GM18867 (cell line): ENCODE measurements at regions not wholly inside any gene's neighbourhood (a gene's known extent, or its start where the extent isn't known, plus 50 kb on each side); places are given as distances from the start of the nearest gene placed in this dataset.

Source experiments
- ATAC-seq: cut with Tn5 transposase; IDR thresholded peaks from one replicate; pipeline ENCODE4 v1.9.1; 2021; ENCODE audit warnings: mild to moderate bottlenecking, moderate library complexity; ENCODE audit not compliant: unreplicated experiment

DNA sequence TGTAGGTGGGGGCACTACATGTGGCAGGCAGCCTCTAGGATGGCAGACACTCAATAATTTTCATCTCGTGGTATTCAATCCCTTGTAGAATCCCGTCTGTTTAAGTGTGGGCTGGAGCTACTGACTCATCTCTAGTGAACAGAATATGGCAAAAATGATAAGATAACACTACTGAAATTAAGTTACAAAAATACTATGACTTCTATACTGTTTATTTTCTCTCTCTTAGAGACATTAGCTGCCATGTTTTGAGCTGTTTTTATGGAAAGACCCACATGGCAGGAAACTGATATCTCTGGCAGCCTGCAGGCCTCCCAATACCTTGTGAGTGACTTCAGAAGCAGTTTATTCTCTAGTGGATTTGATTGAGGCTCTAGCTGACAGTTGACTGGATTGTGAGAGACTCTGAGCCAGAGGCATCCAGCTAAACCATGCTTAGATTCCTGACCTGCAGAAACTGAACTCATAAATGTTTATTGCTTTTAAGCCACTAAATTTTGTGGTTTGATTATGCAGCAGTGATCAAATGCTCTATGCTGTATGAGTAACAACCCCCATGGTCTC, 298.8 kb upstream of the CTSO start:
- no peak for ATAC-seq

DNA sequence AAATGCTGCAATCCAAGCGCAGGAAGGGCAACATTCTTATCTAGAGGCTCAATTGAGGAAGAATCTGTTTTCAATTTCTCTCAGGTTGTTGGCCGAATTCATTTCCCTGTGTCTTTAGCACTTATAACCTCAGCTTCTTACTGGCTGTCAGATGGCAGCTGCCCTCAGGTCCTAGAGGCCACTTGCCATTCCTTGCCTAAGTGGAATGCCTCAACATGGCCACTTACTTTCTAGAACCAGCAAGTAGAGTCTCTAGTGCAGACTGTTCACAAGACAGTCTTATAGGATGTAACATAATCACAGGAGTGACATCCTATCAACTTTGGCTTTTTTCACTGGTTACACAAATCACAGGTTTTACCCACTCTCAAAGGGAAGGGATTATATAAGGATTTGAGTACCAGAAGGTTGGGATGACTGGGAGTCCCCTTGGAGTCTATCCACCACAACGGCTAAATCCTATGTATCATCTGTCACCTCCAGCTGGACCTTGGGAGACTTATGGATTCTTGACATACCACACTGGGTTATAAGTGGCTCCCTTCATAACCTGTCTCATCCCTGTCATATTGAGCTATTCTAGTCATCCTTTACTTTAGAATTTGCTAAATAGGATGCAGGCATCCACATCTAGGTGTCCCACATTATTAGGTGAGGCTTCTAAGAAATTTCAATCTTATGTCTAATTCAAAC, 297.9 kb upstream of the CTSO start:
- no peak for ATAC-seq

DNA sequence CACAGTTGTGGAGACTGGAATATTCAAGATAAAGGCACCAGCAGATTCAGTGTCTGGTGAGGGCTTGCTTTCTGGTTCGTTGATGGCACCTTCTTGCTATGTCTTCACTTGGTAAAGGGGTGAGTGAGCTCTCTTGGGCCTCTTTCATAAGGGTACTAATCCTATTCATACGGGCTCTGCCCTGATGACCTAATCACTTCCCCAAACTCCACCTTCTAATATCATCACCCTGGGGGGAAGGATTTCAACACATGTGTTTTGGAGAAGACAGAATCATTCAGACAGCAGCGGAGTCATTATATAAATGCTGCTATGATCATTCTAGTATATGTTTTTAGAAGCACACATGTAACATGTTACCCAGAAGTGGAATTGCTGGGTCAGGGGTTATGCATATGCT, 295.3 kb upstream of the CTSO start:
- ATAC-seq, result no peak

DNA sequence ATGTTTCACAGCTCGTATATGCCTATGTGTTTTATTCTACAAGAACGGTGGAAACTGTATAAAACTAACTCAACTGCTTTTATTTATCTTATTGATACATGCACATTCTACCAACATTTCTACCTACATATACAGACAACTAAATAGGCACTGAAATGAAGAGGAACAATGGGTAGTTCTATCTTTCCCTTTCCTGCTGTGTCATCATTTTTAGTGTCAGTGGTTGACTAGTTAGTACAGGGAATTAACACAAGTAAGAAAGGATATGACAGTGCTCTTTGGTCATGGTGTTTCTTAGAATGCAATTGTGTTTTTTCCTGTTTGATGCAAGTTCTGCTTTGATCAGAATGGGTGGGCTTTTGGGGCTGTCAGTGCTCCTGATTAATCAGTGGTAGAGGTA, 293.8 kb upstream of the CTSO start:
- ATAC-seq, result no peak

DNA sequence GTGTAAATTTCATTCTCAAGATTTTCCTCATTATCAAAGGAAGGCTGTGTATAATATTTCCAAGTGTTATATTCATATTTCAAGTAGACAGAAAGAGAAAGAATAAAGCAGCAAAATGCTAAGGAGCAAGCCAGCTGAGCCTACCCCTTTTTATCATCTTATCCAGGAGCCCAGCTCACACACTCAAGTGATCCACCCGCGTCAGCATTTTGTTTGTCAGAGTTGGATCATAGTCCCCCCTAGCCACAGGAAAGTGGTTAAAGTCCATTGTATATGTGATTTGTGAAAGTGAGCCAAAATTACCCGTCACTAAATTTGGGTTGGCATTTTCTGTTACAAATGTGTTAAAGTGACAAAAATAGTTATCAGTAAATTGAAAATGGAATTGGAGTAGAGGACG, 289.3 kb upstream of the CTSO start:
- no peak for ATAC-seq

DNA sequence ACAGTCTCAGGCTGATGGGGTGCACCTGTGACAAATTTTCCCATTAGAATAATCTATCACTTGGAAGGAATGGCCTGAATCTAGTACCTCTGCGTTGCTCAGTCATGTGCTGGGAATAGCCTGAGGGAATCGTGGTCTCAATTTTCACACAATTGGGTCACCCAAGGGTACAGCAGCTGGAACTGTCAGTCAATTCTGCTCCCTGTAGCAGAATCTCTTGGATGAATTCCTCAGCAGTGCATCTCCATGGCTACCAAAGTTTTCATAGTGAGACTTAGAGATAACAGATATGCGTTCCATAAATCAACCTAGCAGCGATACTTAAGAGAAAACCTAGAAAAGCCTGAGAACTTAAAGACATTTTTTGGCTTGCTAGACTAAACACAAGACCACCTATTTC, 288.7 kb upstream of the CTSO start:
- no peak for ATAC-seq

DNA sequence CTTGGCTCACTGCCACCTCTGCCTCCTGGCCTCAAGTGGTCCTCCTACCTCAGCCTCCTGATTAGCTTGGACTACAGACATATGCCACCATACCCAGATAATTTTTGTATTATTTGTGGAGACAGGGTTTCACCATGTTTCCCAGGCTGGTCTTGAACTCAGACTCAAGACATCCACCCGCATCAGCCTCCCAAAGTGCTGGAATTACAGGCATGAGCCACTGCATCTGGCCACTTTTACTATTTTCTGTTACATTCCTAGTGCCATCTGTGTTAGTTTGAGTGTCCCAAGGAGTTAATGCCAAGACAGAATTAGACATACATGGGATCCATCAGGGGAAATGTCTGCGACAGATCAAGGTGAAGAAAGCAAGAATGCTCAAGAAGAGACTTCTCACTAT, 288.2 kb upstream of the CTSO start:
- ATAC-seq, result no peak

DNA sequence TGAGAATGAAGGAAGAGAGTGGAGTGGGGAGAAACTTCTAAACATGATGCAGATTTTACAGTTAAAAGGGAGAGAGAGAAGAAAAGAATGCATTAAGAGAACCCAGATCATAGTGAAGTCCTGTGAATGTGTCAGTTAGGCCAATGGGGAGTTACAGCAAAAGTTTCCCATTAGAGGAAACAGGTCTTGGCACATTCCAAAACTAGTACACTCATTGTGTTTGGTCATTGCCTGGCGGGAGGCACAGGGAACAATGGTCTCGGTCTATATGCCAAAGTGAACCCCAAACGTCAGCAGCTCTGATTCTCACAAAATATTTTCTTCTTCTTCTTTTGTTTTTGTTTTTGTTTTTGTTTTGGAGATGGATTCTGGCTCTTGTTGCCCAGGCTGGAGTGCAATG, 284.5 kb upstream of the CTSO start:
- ATAC-seq, result no peak

DNA sequence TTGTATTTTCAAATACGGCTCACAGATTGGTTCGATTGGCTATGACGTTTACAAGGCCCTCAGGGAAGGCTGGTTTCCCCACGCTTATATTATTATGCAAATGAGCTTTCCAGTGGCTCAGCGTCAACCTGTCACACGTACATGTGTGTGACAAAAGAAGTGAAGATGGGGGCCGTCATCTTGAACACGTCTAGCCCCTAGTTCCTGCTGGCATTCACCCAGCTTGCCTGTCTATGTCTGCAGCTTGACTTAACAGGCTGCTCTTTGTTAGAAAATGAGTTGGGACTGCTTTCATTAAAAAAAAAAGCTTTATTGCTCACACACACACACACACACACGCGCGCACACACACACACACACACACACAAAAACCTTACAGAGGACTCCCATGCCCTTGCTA, 283.6 kb upstream of the CTSO start:
- ATAC-seq, result no peak

DNA sequence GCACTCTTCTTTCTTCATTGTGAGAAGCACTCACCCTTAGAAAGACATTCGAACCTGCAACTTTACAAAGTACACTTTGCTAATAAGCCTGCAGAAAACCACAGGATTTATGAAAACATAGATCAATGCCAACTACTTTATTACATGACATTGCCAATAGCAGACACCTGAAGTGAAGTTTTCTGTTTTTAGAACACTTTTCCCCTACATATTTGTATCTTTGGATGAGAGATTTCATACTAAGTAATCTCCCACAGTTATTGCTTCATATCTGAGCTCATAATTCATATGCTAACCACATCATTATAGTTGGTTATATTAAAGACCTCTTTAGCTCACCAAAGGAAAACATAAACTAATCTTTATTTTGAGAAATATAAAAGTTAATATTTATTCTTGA, 276.5 kb upstream of the CTSO start:
- no peak for ATAC-seq

DNA sequence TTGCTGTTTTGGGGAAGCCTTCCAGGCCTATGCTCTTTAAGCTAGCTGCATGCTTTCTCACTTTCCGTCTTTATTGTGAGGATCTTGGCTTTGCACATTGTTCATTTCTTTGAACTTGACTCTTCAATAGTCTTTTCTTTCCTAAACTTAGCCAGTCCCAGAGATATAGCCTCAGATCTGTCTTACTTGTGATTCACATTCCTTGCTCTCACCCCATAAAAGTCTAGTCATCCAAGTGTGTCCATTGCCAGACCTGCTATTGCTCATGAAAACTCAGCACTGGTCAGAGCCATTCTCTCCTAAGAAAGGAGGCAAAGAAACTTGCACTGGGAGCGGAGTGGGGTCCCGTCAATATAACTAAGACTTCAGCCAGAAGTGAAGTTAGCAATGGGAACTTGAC, 275.0 kb upstream of the CTSO start:
- no peak for ATAC-seq

DNA sequence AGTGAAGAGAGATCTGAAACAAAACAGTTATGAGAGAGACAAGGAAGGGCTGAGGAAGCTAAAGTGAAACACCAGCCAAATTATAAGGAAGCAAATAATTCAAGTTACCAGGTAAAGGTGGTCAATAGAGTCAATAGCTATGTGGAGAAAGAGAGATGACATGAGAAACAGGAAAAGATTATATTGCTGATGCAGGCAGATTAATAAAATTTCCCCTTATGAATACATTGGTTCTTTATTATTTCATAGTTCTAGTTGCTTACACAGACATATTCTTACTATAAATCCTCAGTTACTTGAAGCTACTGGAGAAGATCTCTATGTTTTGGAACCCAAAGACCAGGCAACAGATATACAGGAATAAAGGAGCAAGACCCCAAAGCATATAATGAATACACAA, 273.7 kb upstream of the CTSO start:
- ATAC-seq, result no peak

DNA sequence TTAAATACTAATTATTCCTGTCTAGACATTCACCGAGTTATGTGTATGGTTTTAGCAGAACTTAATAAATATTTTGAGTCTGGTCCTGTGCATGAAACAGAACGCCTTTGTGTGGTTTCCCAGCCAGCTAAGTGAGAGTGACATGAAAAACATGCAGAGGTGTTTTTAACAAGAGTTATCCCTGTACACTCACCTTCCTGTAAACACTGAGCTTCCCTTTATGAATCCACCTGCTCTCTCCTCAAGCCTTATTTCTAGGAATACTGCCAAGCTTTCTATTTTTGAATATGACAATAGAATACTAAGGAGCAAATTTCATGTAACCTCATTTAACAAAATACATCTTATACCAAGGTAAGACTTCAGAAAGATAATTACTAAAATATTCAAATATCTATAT, 270.3 kb upstream of the CTSO start:
- ATAC-seq, result no peak

DNA sequence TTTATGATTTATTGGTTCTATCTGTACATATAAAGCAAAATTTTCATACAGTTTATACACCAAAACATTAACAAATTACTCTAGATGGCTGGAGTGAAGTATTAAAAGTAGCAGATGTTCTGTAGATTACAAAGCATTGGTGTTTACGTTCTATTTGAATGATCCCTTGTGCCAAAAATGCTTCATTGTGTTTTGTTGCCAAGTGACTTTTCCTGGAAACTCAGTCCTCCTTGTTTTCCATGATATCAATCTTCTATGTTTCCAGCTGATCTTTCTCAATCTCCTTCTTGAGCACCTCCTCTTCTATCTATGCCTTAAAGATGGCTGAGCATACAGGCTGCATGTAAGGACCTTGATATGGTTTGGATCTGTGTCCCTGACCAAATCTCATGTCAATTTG, 263.6 kb upstream of the CTSO start:
- no peak for ATAC-seq

DNA sequence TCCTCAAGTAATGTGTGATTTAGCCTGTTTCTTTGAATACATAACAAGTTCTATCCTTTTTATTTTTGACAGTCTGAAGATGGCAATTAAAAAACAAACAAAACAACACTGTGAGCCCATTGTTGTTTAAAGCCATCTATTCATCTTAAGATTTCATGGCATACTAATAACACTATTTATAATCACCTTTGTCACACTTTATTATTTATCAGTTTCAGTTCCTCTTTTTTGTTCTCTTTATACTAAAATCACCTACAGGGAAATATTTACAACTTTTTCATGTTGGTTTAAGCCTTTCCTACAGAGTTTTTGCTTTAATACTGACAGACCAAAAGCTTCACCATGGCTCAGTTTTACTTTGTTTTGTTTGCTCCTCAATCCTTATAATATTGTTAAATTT, 247.4 kb upstream of the CTSO start:
- peak; percentile 99 for ATAC-seq

DNA sequence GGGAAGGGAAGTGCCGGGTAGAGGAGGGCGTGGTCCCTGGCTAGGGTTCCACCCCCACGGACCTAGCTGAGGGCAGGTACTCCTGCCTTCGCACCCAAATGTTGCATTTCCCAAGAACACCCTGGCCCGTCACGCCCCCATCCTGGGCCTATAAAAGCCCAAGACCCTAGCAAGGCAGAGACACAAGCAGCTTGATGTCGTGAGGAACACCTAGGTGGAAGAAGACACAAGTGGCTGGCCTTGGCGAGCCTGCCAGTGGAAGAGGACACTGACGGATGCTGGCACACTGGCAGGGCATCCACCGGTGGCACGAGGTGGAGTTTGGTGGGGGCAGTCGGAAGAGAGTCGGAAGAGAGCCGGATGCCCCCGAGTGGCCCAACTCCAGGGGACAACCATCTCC, 244.8 kb upstream of the CTSO start:
- no peak for ATAC-seq

DNA sequence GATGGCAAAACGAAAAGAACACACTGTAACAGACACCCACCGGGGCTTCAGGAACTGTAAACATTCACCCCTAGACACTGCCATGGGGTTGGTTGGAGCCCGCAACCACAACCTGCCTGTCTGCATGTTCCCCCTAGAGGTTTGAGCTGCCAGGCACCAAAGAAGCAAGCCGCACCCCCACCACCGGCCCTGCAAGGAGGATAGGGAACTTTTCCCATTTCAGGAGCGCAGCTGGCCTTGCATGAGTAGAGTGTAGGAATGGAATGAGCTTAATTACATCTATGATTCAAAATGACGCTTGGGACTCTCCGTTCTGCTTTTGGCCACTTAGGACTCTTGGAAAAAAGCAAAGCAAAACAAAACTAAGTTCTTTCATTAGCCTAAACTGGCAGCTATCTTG, 243.6 kb upstream of the CTSO start:
- ATAC-seq, result no peak

DNA sequence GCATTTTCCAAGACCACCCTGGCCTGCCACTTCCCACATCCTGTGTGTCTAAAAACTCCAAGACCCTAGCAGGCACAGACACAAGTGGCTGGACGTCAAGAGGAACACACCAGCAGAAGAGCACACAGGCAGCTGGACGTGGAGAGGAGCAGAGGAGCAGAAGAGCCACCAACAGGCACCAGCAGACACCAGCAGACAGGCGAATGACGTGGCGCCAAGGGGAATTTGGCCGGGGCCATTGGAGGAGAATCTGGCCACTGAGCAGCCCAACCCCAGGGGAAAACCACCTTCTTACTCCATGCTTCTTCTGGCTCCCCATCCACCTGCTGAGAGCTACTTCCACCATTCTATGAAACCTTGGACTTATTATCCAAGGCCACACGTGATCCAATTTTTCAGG, 243.1 kb upstream of the CTSO start:
- no peak for ATAC-seq

DNA sequence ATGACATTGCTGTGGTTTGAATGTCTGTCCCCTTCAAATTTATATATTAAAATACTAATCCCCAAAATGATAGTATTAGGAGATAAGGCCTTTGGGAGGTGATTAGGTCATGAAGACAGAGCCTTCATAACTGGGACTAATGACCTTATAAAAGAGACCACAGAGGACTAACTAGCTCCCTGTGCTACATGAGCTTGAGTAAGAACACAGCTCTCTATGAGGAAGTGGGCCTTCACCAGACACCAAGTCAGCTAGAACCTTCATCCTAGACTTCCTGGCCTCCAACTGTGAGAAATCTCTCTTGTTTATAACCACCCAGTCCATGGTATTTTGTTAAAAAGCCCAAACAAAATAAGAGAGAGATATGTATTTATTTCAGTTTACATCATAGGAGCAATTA, 242.2 kb upstream of the CTSO start:
- ATAC-seq, result peak; percentile 98

DNA sequence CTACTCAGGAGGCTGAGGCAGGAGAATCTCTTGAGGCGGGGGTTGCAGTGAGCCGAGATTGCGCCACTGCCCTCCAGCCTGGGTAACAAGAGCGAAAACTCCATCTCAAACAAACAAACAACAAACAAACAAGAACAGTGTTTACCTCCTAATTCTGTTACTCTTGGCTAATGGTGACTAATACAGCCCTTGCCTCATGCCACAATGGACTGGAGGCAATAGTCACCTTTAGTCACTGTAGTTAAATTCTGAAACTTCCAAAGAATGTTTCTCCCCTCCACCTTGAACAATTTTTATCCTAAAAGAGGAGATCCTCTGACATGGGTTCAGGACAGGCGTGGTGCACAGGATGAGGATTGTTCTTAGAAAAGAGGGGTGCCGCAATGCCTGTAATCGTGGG, 241.2 kb upstream of the CTSO start:
- ATAC-seq, result no peak

DNA sequence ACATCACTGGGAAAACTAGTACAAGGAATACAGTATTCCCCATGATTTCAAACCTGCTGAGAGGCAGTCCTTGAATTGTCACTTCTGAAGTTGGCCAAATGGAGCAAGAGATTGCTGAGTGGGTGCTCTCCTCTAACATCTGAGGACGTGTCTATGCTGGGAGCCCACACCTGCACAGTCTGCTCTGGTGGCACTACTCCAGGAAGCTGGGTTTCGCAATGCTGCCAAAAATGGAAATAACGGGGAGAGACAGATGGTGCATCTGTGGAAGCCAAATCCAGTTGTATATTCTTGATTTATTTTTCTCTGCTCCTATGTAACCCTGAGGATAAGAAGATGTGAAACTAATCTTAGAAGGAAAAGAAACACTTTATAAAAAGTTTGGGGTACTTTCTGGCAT, 240.1 kb upstream of the CTSO start:
- ATAC-seq, result no peak

DNA sequence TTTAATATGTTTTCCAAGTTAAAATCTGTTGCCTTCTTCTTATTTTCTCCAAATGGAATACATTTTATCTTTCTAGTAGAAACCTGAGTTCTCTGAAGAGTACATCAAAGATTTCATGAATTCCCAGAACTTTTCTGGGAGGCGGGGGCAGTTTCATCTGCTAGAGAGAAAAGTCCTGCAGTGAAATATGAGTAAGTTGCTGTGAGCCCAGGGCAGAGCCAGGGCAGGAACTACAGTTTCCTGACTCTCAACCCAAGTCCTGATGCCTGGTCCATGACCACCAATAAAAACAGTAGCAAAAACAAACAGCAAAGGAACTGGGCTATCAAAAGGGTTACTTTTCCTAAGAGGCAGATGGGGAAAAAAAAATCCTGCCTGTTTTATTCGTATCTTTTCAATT, 239.4 kb upstream of the CTSO start:
- ATAC-seq, result no peak

DNA sequence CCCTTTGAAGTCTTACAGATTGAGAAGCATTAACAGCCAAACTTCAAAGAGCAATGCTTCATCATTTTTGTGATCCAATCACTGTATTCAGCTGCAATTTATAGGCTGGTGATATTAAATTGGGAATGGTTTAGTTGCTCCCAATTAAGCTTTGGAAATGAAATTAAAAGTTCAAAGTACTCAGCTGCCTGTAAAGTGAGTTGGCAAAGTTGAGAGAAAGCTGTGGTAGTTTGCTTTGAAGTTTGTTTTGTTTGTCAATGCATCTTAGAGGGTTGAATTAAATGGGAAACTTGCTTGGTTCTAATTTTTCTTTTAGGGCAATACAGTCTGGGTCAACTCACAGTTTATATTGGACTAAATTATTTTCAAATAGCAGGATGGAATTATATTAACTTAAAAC, 238.4 kb upstream of the CTSO start:
- no peak for ATAC-seq
